ENCODE measurements at regions not wholly inside any gene's neighbourhood (a gene's known extent, or its start where the extent isn't known, plus 50 kb on each side); places are given as distances from the start of the nearest gene placed in this dataset.

GRCh38 chr16:88318051-88318450, 64.7 kb upstream of the ZNF469 start:
- Mint-ChIP-seq H3K9me3 (peaks cover 6 to 7% of the 10 kb centered on the region in 2 experiments; a peak in 4 of 5 replicates), H3K4me3 (no peak overlapping the region), H3K4me1 (no peaks in the 10 kb centered on the region), H3K36me3 (ENCODE audit: insufficient read depth in 1 of 3, low read depth in 3 of 3) (no peaks in the 10 kb centered on the region; a peak in 3 of 7 replicates), H3K27ac (no peak overlapping the region), H3K27me3 (ENCODE audit: low read depth) (peaks cover 2% of the 10 kb centered on the region; the same call in 1 of the 2 replicates)
- Histone ChIP-seq H4K8ac (replicated peaks; ENCODE audit: insufficient read length, low read depth, low read length) (no peak overlapping the region), H2BK5ac (ENCODE audit: insufficient read length, low read length) (no peak overlapping the region), H2AK5ac (ENCODE audit: insufficient read length, low read length) (no peak overlapping the region), H3K4me1 (ENCODE audit: insufficient read depth, low read length) (no peaks in the 10 kb centered on the region), H2BK20ac (ENCODE audit: low read depth, low read length, poor library complexity, severe bottlenecking) (no peak overlapping the region), H3K23me2 (ENCODE audit: insufficient read length, low read depth, low read length, poor library complexity, severe bottlenecking) (no peaks in the 10 kb centered on the region), H4K5ac (ENCODE audit: insufficient read length, low read depth, low read length) (no peak overlapping the region), H3K4ac (ENCODE audit: low read depth, low read length) (no peak overlapping the region), H3K27me3 (ENCODE audit: insufficient read depth, low read length) (no peaks in the 10 kb centered on the region), H3K27ac (ENCODE audit: insufficient read length, low read depth, low read length) (no peak overlapping the region), H3K9ac (ENCODE audit: extremely low read depth, insufficient read length, low read length) (no peak overlapping the region), H3K18ac (ENCODE audit: insufficient read length, low read depth, low read length) (no peak overlapping the region), H3K56ac (ENCODE audit: insufficient read length, low read depth, low read length) (no peak overlapping the region), H2AFZ (ENCODE audit: low read length) (no peak overlapping the region), H3K14ac (ENCODE audit: insufficient read depth, low read length) (no peak overlapping the region), H2BK120ac (ENCODE audit: low read depth, low read length, poor library complexity, severe bottlenecking) (no peak overlapping the region), H3K9me3 (ENCODE audit: control insufficient read depth, low read depth, low read length) (no peaks in the 10 kb centered on the region), H4K91ac (ENCODE audit: insufficient read length, low read depth, low read length) (no peak overlapping the region), H3T11ph (ENCODE audit: low read length) (no peak overlapping the region), H3K79me1 (ENCODE audit: insufficient read depth, low read depth, low read length, poor library complexity, severe bottlenecking) (no peaks in the 10 kb centered on the region), H3K23ac (ENCODE audit: insufficient read length, low read depth, low read length) (no peak overlapping the region), H3K79me2 (ENCODE audit: insufficient read depth, low read length) (no peaks in the 10 kb centered on the region), H4K20me1 (ENCODE audit: control insufficient read depth, insufficient read depth, insufficient read length) (no peaks in the 10 kb centered on the region), H2BK12ac (ENCODE audit: insufficient read length, low read depth, low read length) (no peak overlapping the region), H3K4me2 (ENCODE audit: insufficient read depth, insufficient read length, low read length) (no peak overlapping the region), H2BK15ac (ENCODE audit: low read depth, low read length) (no peak overlapping the region)
- no CpG with 5 or more reads among the region's 14 CpGs for WGBS (ENCODE audit: extremely low coverage, insufficient read length, low lambda C conversion rate)
- TF ChIP-seq, protein P1, sequence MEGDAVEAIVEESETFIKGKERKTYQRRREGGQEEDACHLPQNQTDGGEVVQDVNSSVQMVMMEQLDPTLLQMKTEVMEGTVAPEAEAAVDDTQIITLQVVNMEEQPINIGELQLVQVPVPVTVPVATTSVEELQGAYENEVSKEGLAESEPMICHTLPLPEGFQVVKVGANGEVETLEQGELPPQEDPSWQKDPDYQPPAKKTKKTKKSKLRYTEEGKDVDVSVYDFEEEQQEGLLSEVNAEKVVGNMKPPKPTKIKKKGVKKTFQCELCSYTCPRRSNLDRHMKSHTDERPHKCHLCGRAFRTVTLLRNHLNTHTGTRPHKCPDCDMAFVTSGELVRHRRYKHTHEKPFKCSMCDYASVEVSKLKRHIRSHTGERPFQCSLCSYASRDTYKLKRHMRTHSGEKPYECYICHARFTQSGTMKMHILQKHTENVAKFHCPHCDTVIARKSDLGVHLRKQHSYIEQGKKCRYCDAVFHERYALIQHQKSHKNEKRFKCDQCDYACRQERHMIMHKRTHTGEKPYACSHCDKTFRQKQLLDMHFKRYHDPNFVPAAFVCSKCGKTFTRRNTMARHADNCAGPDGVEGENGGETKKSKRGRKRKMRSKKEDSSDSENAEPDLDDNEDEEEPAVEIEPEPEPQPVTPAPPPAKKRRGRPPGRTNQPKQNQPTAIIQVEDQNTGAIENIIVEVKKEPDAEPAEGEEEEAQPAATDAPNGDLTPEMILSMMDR (conservative IDR thresholded peaks at IDR 0.05): no peak
- DNase-seq: no peak

Data from H9 (cell line).